ENCODE measurements at regions not wholly inside any gene's neighbourhood (a gene's known extent, or its start where the extent isn't known, plus 50 kb on each side); places are given as distances from the start of the nearest gene placed in this dataset.

GRCh38 chr5:167413506-167413905 is 877.9 kb upstream of the WWC1 start:
- no peaks in the 10 kb centered on the region for H3K27me3 Mint-ChIP-seq
- H3K36me3 Mint-ChIP-seq (ENCODE audit: low read depth) = no peaks in the 10 kb centered on the region
- ChIA-PET CTCF (no interaction called here), POLR2A (no interaction called here)
- TF ChIP-seq, protein P1, sequence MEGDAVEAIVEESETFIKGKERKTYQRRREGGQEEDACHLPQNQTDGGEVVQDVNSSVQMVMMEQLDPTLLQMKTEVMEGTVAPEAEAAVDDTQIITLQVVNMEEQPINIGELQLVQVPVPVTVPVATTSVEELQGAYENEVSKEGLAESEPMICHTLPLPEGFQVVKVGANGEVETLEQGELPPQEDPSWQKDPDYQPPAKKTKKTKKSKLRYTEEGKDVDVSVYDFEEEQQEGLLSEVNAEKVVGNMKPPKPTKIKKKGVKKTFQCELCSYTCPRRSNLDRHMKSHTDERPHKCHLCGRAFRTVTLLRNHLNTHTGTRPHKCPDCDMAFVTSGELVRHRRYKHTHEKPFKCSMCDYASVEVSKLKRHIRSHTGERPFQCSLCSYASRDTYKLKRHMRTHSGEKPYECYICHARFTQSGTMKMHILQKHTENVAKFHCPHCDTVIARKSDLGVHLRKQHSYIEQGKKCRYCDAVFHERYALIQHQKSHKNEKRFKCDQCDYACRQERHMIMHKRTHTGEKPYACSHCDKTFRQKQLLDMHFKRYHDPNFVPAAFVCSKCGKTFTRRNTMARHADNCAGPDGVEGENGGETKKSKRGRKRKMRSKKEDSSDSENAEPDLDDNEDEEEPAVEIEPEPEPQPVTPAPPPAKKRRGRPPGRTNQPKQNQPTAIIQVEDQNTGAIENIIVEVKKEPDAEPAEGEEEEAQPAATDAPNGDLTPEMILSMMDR (IDR thresholded peaks at IDR 0.05) = no peak
- H3K9me3 Mint-ChIP-seq = peaks cover 5% of the 10 kb centered on the region
- intact Hi-C loops (cut with micrococcal nuclease) = no loop called here
- DNase-seq (no peak), ATAC-seq (no peak)
- H3K27ac Mint-ChIP-seq = no peak overlapping the region
- H3K4me1 Mint-ChIP-seq (ENCODE audit: low read depth) = no peaks in the 10 kb centered on the region
- no peak overlapping the region for H3K4me3 Mint-ChIP-seq

DNA sequence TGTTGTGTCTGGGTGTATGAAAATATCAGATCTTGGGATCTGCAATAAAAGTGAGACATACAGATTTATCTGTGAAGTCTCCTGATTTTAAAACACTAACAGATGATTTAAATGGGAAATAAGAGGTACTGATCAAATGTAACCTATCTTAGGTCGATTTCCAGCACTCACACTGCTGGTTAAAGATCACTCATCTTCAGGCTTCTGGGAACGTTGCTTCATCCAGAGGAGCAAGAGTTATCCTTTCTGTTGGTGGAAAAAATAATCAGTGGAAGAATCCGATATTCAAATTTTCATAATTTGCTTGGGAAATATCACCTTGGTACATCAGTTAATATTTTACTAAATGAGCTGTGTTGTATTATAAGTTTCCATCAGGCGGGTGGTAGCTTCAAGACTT is 876.8 kb upstream of the WWC1 start:
- H3K4me1 Mint-ChIP-seq (ENCODE audit: low read depth) = no peaks in the 10 kb centered on the region
- ChIA-PET CTCF (no interaction called here), POLR2A (no interaction called here)
- no peaks in the 10 kb centered on the region for H3K36me3 Mint-ChIP-seq (ENCODE audit: low read depth)
- intact Hi-C loops (cut with micrococcal nuclease) = no loop called here
- no peak for ATAC-seq
- peaks cover 5% of the 10 kb centered on the region for H3K9me3 Mint-ChIP-seq
- no peak overlapping the region for H3K27ac Mint-ChIP-seq
- H3K27me3 Mint-ChIP-seq = no peaks in the 10 kb centered on the region
- no peak for DNase-seq
- no peak overlapping the region for H3K4me3 Mint-ChIP-seq
- TF ChIP-seq, protein P1 (IDR thresholded peaks at IDR 0.05) = no peak

DNA sequence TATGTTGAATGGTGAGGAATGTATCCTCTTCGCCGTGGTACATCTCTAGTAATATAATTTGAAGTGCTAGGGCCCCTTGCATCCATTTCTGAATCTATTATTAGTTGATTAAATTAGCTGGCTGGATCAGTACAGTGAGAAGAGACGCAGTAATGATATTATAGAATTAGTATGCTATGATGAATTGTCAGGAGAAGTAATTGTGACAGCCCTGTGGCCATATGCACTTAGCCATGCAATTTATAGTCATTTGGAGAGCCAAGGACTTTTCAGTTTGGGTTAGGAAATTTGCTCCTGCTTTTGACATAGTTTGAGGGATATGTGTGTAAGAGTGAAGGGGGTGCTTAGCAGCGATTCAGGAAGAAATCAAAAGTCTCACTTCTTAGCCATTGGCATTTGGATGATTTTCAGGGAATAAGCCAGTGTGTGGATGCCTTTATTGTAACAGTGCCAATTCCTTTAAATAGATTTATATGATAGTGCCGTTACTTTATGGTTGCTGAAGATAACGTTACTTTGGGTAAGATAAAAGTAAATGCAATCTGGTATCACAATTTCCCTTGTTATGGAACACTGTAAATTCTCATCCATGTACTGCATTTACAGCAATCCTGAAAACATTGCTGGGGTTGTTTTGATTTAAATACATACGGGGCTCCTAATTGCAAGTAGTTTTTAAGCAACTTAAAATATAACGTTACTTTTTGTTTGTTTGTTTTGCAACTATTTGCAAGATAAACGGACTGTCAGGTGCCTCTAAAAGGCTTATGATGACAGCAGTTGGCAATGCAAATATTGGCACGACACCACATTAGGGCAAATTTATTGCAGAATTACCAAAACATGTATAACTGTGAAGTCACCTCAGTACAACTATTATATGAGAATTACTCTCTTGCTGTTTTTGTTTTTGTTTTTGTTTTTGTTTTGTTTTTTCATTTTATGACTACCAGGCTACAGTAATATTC is 875.4 kb upstream of the WWC1 start:
- no peak for DNase-seq
- H3K27me3 Mint-ChIP-seq = no peaks in the 10 kb centered on the region
- POLR2A ChIA-PET = no interaction called here
- CTCF ChIA-PET = no interaction called here
- peaks cover 5% of the 10 kb centered on the region for H3K9me3 Mint-ChIP-seq
- H3K27ac Mint-ChIP-seq = no peak overlapping the region
- ATAC-seq = no peak
- no peaks in the 10 kb centered on the region for H3K4me1 Mint-ChIP-seq (ENCODE audit: low read depth)
- intact Hi-C loops (cut with micrococcal nuclease) = no loop called here
- H3K4me3 Mint-ChIP-seq = no peak overlapping the region
- no peaks in the 10 kb centered on the region for H3K36me3 Mint-ChIP-seq (ENCODE audit: low read depth)
- TF ChIP-seq, protein P1 (IDR thresholded peaks at IDR 0.05) = no peak

DNA sequence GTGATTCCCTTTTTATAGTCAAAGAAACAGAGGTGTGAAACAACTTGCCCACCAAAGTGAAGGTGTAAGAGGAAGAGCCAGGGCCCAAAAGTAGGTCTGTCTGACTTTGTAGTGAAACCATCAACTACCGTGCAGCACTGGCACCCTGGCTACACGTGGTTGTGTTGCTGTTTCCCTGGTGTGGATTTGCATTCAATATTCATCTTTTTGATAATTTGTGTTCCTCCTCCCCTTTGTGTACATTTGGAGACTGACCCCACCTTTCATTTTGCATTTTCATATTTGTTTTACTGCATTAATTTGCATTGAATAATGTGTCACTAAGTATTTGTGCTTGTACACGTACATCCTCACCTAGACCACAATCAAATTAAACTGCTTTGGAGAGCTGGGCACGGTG is 873.8 kb upstream of the WWC1 start:
- Mint-ChIP-seq H3K27ac (no peak overlapping the region), H3K4me3 (no peak overlapping the region), H3K36me3 (ENCODE audit: low read depth) (no peaks in the 10 kb centered on the region), H3K9me3 (peaks cover 5% of the 10 kb centered on the region), H3K27me3 (no peaks in the 10 kb centered on the region), H3K4me1 (ENCODE audit: low read depth) (no peaks in the 10 kb centered on the region)
- ATAC-seq (no peak), DNase-seq (no peak)
- ChIA-PET CTCF (no interaction called here), POLR2A (no interaction called here)
- TF ChIP-seq, protein P1 (IDR thresholded peaks at IDR 0.05) = no peak
- intact Hi-C loops (cut with micrococcal nuclease) = no loop called here

GRCh38 chr5:167425161-167425560 is 866.3 kb upstream of the WWC1 start:
- H3K36me3 Mint-ChIP-seq (ENCODE audit: low read depth) = no peaks in the 10 kb centered on the region
- H3K27me3 Mint-ChIP-seq = no peaks in the 10 kb centered on the region
- no peaks in the 10 kb centered on the region for H3K4me1 Mint-ChIP-seq (ENCODE audit: low read depth)
- TF ChIP-seq, protein P1 (IDR thresholded peaks at IDR 0.05) = no peak
- H3K9me3 Mint-ChIP-seq = no peaks in the 10 kb centered on the region
- ATAC-seq (no peak), DNase-seq (no peak)
- intact Hi-C loops (cut with micrococcal nuclease) = no loop called here
- H3K4me3 Mint-ChIP-seq = no peak overlapping the region
- CTCF ChIA-PET = no interaction called here
- H3K27ac Mint-ChIP-seq = no peak overlapping the region
- POLR2A ChIA-PET = no interaction called here

Measured in activated CD8-positive, alpha-beta T cell treated with anti-CD3 and anti-CD28 coated beads for 36 hours (primary cell).